CD1c-positive myeloid dendritic cell (primary cell): ENCODE measurements at regions not wholly inside any gene's neighbourhood (a gene's known extent, or its start where the extent isn't known, plus 50 kb on each side); places are given as distances from the start of the nearest gene placed in this dataset.

Experiments
- DNase-seq: peaks from one replicate; pipeline ENCODE4 v3.0.0-alpha.2; 2016; ENCODE audit errors: extremely low spot score

- no peak for DNase-seq
These were observed 61.0 kb downstream of the MRGPRX1 start for GRCh38 chr11:18878211-18878610.

- no peak for DNase-seq
These were observed 73.3 kb downstream of the MRGPRX1 start for GRCh38 chr11:18865951-18866350.

- no peak for DNase-seq
These were observed 73.7 kb upstream of the PTPN5 start for GRCh38 chr11:18865261-18865660.

- DNase-seq: no peak
These were observed 61.6 kb upstream of the PTPN5 start for GRCh38 chr11:18853086-18853720.

GRCh38 chr11:18849406-18849805 lies 57.8 kb upstream of the PTPN5 start:
- no peak for DNase-seq

GRCh38 chr11:18844753-18845367 lies 53.3 kb upstream of the PTPN5 start:
- DNase-seq: peak; percentile 9
